ENCODE measurements at regions not wholly inside any gene's neighbourhood (a gene's known extent, or its start where the extent isn't known, plus 50 kb on each side); places are given as distances from the start of the nearest gene placed in this dataset.
"Not testable (repeated sequence)": the region's sequence is repeated elsewhere in the genome, so short reads cannot be mapped to it uniquely, and the experiment has no call there.

GRCh38 chr9:29628856-29629255, 2055.6 kb upstream of the C9orf72 start:
- H4K91ac ChIP-seq (ENCODE audit: insufficient read depth, low read depth, low read length); H3K9me1 ChIP-seq (ENCODE audit: insufficient read depth, low read length); H2AK9ac ChIP-seq (replicated peaks; ENCODE audit: low read depth, low read length, poor library complexity); H3K36me3 ChIP-seq (ENCODE audit: control insufficient read depth, insufficient read depth, low read length); H3K56ac ChIP-seq (ENCODE audit: extremely low read depth, insufficient read depth, low read length); H4K20me1 ChIP-seq (ENCODE audit: insufficient read depth, low read length); H2AK5ac ChIP-seq (ENCODE audit: low read depth, low read length); H2BK15ac ChIP-seq (ENCODE audit: low read depth, low read length); H3K27me3 ChIP-seq (ENCODE audit: control insufficient read depth, insufficient read depth, low read length); H3K79me1 ChIP-seq (ENCODE audit: low read depth in 1 of 2, low read length in 2 of 2); H4K8ac ChIP-seq (ENCODE audit: low read depth in 2 of 2, low read length in 2 of 2); intact Hi-C loops (cut with micrococcal nuclease); H3K4me3 ChIP-seq (ENCODE audit: insufficient read depth, low read depth, low read length); H2BK5ac ChIP-seq (ENCODE audit: low read depth, low read length, poor library complexity, severe bottlenecking); POLR2A ChIA-PET (ENCODE audit: unreplicated experiment); H3K9me3 ChIP-seq (ENCODE audit: control insufficient read depth, insufficient read depth, low read length); H3K9ac ChIP-seq (ENCODE audit: low read depth, low read length); H3K14ac ChIP-seq (replicated peaks; ENCODE audit: low read depth, low read length); in situ Hi-C loops (cut with MboI; ENCODE audit: low sequenced_read_pairs); H2AFZ ChIP-seq (replicated peaks; ENCODE audit: low read length, poor library complexity); H3K27ac ChIP-seq (ENCODE audit: insufficient read depth, low read length); H3K4me1 ChIP-seq (ENCODE audit: control insufficient read depth, insufficient read depth, low read length); DNase-seq; H2BK120ac ChIP-seq (ENCODE audit: low read depth, low read length); BruUV-seq (replicated peaks); ATAC-seq (ENCODE audit: low read depth); H3K4ac ChIP-seq (ENCODE audit: low read depth, low read length); dilution Hi-C loops (cut with HindIII; ENCODE audit: low sequenced_read_pairs, unreplicated experiment); H4K5ac ChIP-seq (ENCODE audit: low read depth, low read length); H2BK20ac ChIP-seq (ENCODE audit: low read depth, low read length); H3K4me2 ChIP-seq (ENCODE audit: low read depth, low read length); H3K23ac ChIP-seq (ENCODE audit: low read depth, low read length); H3K18ac ChIP-seq (ENCODE audit: low read depth, low read length); CTCF ChIA-PET: not testable (repeated sequence)
- no CpG with 5 or more reads among the region's 1 CpG for WGBS, 2 experiments (ENCODE audit: extremely low coverage in 2 of 2, insufficient read length in 1 of 2)
